Keratinocyte (primary cell): ENCODE measurements at regions not wholly inside any gene's neighbourhood (a gene's known extent, or its start where the extent isn't known, plus 50 kb on each side); places are given as distances from the start of the nearest gene placed in this dataset.

Experiments used
- DNase-seq: peaks from one replicate; pipeline ENCODE4 v3.0.0-alpha.2; 2011; ENCODE audit warnings: low read depth, missing footprints, low spot score
- FAIRE-seq: peaks from 2 replicates; lab custom pipeline; 2011; peaks lifted over from hg19 to GRCh38; lab: Jason Lieb, UNC
- H2AFZ ChIP-seq: 2 replicates; pipeline ENCODE4 v1.6.0; 2012; ENCODE audit warnings: low read length, control low read depth, inconsistent platforms; ENCODE audit not compliant: control insufficient read depth
- H3K27ac ChIP-seq: 2 replicates; pipeline ENCODE4 v1.5.1; 2011; ENCODE audit warnings: low read length; ENCODE audit not compliant: control insufficient read depth, insufficient read depth
- H3K27me3 ChIP-seq: 3 replicates; pipeline ENCODE4 v1.6.0; 2011; ENCODE audit warnings: low read length; ENCODE audit not compliant: control insufficient read depth, insufficient read depth; ENCODE audit errors: extremely low read depth
- H3K36me3 ChIP-seq, 2 experiments: 2 replicates in 1 of 2; 3 replicates in 1 of 2; pipeline ENCODE4 v1.5.1; 2011; ENCODE audit warnings: low read length in 2 of 2, mild to moderate bottlenecking in 1 of 2; ENCODE audit not compliant: control insufficient read depth in 2 of 2, insufficient read depth in 2 of 2; ENCODE audit errors: extremely low read depth in 1 of 2
- H3K4me1 ChIP-seq: 3 replicates; pipeline ENCODE4 v1.5.1; 2011; ENCODE audit warnings: low read length; ENCODE audit not compliant: control insufficient read depth, insufficient read depth; ENCODE audit errors: extremely low read depth
- H3K4me2 ChIP-seq: 3 replicates; pipeline ENCODE4 v1.6.0; 2011; ENCODE audit warnings: low read depth, low read length; ENCODE audit not compliant: control insufficient read depth, insufficient read depth; ENCODE audit errors: extremely low read depth
- H3K4me3 ChIP-seq, 3 experiments: fragments of 200-600 bp in 1 of 3; sonication (generic) in 1 of 3; 2 replicates in 2 of 3; 3 replicates in 1 of 3; pipeline ENCODE4 v1.5.1; 2011 to 2016; ENCODE audit warnings: low read length in 3 of 3, mild to moderate bottlenecking in 3 of 3, control low read depth in 2 of 3, inconsistent platforms in 1 of 3, low read depth in 1 of 3, mixed read lengths in 1 of 3, mixed run types in 1 of 3, moderate library complexity in 1 of 3; ENCODE audit not compliant: control insufficient read depth in 2 of 3, insufficient read depth in 2 of 3; ENCODE audit errors: extremely low read depth in 1 of 3
- H3K79me2 ChIP-seq: 2 replicates; pipeline ENCODE4 v1.6.0; 2012; ENCODE audit warnings: low read length; ENCODE audit not compliant: control insufficient read depth, insufficient read depth
- H3K9ac ChIP-seq: 3 replicates; pipeline ENCODE4 v1.6.0; 2011; ENCODE audit warnings: low read length; ENCODE audit not compliant: control insufficient read depth, insufficient read depth; ENCODE audit errors: extremely low read depth
- H3K9me1 ChIP-seq: 3 replicates; pipeline ENCODE4 v1.6.0; 2011; ENCODE audit warnings: low read length; ENCODE audit not compliant: control insufficient read depth, insufficient read depth; ENCODE audit errors: extremely low read depth
- H3K9me3 ChIP-seq: 2 replicates; pipeline ENCODE4 v1.5.1; 2012; ENCODE audit warnings: low read depth, low read length; ENCODE audit not compliant: control insufficient read depth
- H4K20me1 ChIP-seq: 3 replicates; pipeline ENCODE4 v1.6.0; 2011; ENCODE audit warnings: low read length; ENCODE audit not compliant: control insufficient read depth, insufficient read depth; ENCODE audit errors: extremely low read depth
- EZH2 ChIP-seq: IDR thresholded peaks from one replicate; pipeline ENCODE4 v1.6.1; 2012; ENCODE audit warnings: inconsistent platforms, mild to moderate bottlenecking, low read length, moderate library complexity
- dilution Hi-C: fragments of 300-500 bp; cut with MboI; formaldehyde crosslinking; loops from one replicate; pipeline ENCODE4 v1.7.0; 2020; ENCODE audit warnings: low sequenced_read_pairs; ENCODE audit not compliant: extremely low pct_ligation_motif_present
- TF ChIP-seq, protein P1 (sequence below), 3 experiments: IDR thresholded peaks in 1 of 3; conservative IDR thresholded peaks in 1 of 3; optimal IDR thresholded peaks in 1 of 3; 2 replicates in 2 of 3; 3 replicates in 1 of 3; pipeline versions ENCODE3 to v1.5.1; 2011; ENCODE audit warnings: low read length in 3 of 3, mild to moderate bottlenecking in 3 of 3, moderate library complexity in 2 of 3, control low read depth in 1 of 3, inconsistent platforms in 1 of 3; ENCODE audit not compliant: insufficient read depth in 2 of 3; ENCODE audit errors: extremely low read depth in 1 of 3

DNA sequence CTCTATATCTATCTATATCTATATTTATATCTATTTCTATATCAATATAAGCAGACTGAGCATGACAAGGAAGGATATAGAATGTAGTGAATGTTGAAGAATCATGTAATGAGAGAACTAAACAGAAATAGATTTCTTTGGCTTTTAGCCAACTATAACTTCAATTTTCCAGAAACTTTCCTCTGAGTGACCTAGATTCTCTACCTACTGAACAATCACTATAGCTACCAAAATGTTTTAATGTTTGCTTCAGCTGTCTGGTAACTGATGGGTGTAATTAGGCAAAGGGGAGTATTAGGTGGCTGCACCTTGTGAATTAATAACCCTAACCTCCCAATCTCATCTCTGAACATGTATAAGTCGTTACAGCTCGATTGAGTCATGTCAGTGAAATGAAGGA, 76.4 kb upstream of the ROBO1 start:
- Histone ChIP-seq H3K9me1 (no peaks in the 10 kb centered on the region), H4K20me1 (no peaks in the 10 kb centered on the region), H3K79me2 (no peaks in the 10 kb centered on the region), H2AFZ (no peak overlapping the region), H3K27ac (no peak overlapping the region), H3K9me3 (no peaks in the 10 kb centered on the region), H3K9ac (no peak overlapping the region), H3K4me2 (no peak overlapping the region), H3K4me1 (no peaks in the 10 kb centered on the region), H3K4me3 (no peak overlapping the region), H3K36me3 (no peaks in the 10 kb centered on the region), H3K27me3 (no peaks in the 10 kb centered on the region)
- FAIRE-seq, result no peak
- TF ChIP-seq, protein P1, sequence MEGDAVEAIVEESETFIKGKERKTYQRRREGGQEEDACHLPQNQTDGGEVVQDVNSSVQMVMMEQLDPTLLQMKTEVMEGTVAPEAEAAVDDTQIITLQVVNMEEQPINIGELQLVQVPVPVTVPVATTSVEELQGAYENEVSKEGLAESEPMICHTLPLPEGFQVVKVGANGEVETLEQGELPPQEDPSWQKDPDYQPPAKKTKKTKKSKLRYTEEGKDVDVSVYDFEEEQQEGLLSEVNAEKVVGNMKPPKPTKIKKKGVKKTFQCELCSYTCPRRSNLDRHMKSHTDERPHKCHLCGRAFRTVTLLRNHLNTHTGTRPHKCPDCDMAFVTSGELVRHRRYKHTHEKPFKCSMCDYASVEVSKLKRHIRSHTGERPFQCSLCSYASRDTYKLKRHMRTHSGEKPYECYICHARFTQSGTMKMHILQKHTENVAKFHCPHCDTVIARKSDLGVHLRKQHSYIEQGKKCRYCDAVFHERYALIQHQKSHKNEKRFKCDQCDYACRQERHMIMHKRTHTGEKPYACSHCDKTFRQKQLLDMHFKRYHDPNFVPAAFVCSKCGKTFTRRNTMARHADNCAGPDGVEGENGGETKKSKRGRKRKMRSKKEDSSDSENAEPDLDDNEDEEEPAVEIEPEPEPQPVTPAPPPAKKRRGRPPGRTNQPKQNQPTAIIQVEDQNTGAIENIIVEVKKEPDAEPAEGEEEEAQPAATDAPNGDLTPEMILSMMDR (optimal IDR thresholded peaks at IDR 0.05 in 1 of 3, IDR thresholded peaks at IDR 0.05 in 1 of 3, conservative IDR thresholded peaks at IDR 0.05 in 1 of 3; ENCODE audit: extremely low read depth in 1 of 3, insufficient read depth in 2 of 3, low read length in 3 of 3), result no peak
- no peak for DNase-seq
- dilution Hi-C loops, result no loop called here

DNA sequence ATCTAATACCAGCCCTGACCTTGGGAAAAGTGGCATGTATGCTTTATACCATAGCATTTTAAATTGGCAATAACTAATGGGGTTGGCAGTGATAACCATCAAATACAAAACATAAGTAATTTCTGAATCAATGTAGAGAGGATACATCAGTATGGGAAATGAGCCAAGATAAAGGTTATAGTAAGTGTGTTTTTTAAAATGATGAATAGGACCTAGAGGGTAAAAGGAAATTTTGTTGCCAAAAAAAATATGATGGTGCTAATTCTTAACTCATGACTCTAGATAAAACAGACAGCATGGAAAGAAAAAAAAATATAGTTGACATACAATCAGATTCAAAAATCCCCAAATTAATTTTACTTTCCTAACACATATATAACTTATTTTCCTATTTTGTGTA, 75.4 kb upstream of the ROBO1 start:
- H3K9me1 ChIP-seq, result no peaks in the 10 kb centered on the region
- H3K27ac ChIP-seq, result no peak overlapping the region
- no peaks in the 10 kb centered on the region for H3K9me3 ChIP-seq
- H3K4me2 ChIP-seq, result no peak overlapping the region
- no peak for FAIRE-seq
- H2AFZ ChIP-seq, result no peak overlapping the region
- no peaks in the 10 kb centered on the region for H4K20me1 ChIP-seq
- H3K4me1 ChIP-seq, result no peaks in the 10 kb centered on the region
- no peak overlapping the region for H3K9ac ChIP-seq
- dilution Hi-C loops, result no loop called here
- H3K4me3 ChIP-seq, result no peak overlapping the region
- no peaks in the 10 kb centered on the region for H3K36me3 ChIP-seq
- TF ChIP-seq, protein P1 (optimal IDR thresholded peaks at IDR 0.05 in 1 of 3, IDR thresholded peaks at IDR 0.05 in 1 of 3, conservative IDR thresholded peaks at IDR 0.05 in 1 of 3; ENCODE audit: extremely low read depth in 1 of 3, insufficient read depth in 2 of 3, low read length in 3 of 3), result no peak
- TF ChIP-seq EZH2, result no peak
- H3K27me3 ChIP-seq, result no peaks in the 10 kb centered on the region
- H3K79me2 ChIP-seq, result no peaks in the 10 kb centered on the region
- no peak for DNase-seq
